ENCODE measurements at regions not wholly inside any gene's neighbourhood (a gene's known extent, or its start where the extent isn't known, plus 50 kb on each side); places are given as distances from the start of the nearest gene placed in this dataset.

DNA sequence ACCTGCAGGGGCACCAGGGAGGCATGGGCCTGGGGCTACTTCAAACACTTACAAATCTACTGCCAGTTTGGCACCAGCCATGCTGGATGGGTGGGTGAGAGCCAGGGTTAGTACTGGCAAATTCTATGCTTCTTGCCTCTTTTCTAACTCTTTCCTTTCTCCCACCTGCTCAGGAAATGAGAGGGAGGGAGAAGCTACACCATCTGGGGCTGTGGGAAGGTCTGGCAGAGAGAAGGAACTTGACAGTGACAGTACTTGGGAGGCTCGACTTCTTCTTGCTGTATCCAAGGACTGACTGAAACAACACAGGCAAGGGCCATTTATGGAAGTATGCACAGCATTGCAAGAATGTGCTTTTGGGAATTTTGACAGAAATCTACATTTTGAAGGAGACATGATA is 149.6 kb upstream of the DYRK2 start:
- Histone ChIP-seq H2BK5ac (ENCODE audit: low read depth, low read length, poor library complexity, severe bottlenecking) (no peak overlapping the region), H3K4me3 (ENCODE audit: insufficient read depth, low read depth, low read length) (no peak overlapping the region), H2AFZ (replicated peaks; ENCODE audit: low read length, poor library complexity) (no peak overlapping the region), H3K9me3 (ENCODE audit: control insufficient read depth, insufficient read depth, low read length) (no peaks in the 10 kb centered on the region), H3K4me1 (ENCODE audit: control insufficient read depth, insufficient read depth, low read length) (no peaks in the 10 kb centered on the region), H4K91ac (ENCODE audit: insufficient read depth, low read depth, low read length) (no peak overlapping the region), H3K36me3 (ENCODE audit: control insufficient read depth, insufficient read depth, low read length) (no peaks in the 10 kb centered on the region), H2AK5ac (ENCODE audit: low read depth, low read length) (no peak overlapping the region), H3K4ac (ENCODE audit: low read depth, low read length) (no peak overlapping the region), H4K8ac (ENCODE audit: low read depth in 2 of 2, low read length in 2 of 2) (no peak overlapping the region), H2BK120ac (ENCODE audit: low read depth, low read length) (no peak overlapping the region), H3K9ac (ENCODE audit: low read depth, low read length) (no peak overlapping the region), H3K23ac (ENCODE audit: low read depth, low read length) (no peak overlapping the region), H3K4me2 (ENCODE audit: low read depth, low read length) (no peak overlapping the region), H4K5ac (ENCODE audit: low read depth, low read length) (no peak overlapping the region), H3K79me1 (ENCODE audit: low read depth in 1 of 2, low read length in 2 of 2) (no peaks in the 10 kb centered on the region), H4K20me1 (ENCODE audit: insufficient read depth, low read length) (no peaks in the 10 kb centered on the region), H3K14ac (replicated peaks; ENCODE audit: low read depth, low read length) (no peak overlapping the region), H2AK9ac (replicated peaks; ENCODE audit: low read depth, low read length, poor library complexity) (no peak overlapping the region), H2BK20ac (ENCODE audit: low read depth, low read length) (no peak overlapping the region), H2BK15ac (ENCODE audit: low read depth, low read length) (no peak overlapping the region), H3K56ac (ENCODE audit: extremely low read depth, insufficient read depth, low read length) (no peak overlapping the region), H3K27ac (ENCODE audit: insufficient read depth, low read length) (no peak overlapping the region), H3K9me1 (ENCODE audit: insufficient read depth, low read length) (no peaks in the 10 kb centered on the region), H3K18ac (ENCODE audit: low read depth, low read length) (no peak overlapping the region), H3K27me3 (ENCODE audit: control insufficient read depth, insufficient read depth, low read length) (peaks cover 5% of the 10 kb centered on the region)
- POLR2A ChIA-PET (ENCODE audit: unreplicated experiment) = no interaction called here
- CTCF ChIA-PET = no interaction called here
- no peak for TF ChIP-seq USF2 (IDR thresholded peaks at IDR 0.05; ENCODE audit: low read depth, low read length)
- no peak for TF ChIP-seq RAD21 (IDR thresholded peaks at IDR 0.05; ENCODE audit: low read length)
- TF ChIP-seq BHLHE40 (IDR thresholded peaks at IDR 0.05; ENCODE audit: low read depth, low read length) = no peak
- no peak for TF ChIP-seq NFE2L2 (IDR thresholded peaks at IDR 0.05; ENCODE audit: low read depth, low read length)
- TF ChIP-seq, protein P1, sequence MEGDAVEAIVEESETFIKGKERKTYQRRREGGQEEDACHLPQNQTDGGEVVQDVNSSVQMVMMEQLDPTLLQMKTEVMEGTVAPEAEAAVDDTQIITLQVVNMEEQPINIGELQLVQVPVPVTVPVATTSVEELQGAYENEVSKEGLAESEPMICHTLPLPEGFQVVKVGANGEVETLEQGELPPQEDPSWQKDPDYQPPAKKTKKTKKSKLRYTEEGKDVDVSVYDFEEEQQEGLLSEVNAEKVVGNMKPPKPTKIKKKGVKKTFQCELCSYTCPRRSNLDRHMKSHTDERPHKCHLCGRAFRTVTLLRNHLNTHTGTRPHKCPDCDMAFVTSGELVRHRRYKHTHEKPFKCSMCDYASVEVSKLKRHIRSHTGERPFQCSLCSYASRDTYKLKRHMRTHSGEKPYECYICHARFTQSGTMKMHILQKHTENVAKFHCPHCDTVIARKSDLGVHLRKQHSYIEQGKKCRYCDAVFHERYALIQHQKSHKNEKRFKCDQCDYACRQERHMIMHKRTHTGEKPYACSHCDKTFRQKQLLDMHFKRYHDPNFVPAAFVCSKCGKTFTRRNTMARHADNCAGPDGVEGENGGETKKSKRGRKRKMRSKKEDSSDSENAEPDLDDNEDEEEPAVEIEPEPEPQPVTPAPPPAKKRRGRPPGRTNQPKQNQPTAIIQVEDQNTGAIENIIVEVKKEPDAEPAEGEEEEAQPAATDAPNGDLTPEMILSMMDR (conservative IDR thresholded peaks at IDR 0.05; ENCODE audit: low read depth, low read length) = no peak
- no peak for TF ChIP-seq RCOR1 (IDR thresholded peaks at IDR 0.05; ENCODE audit: insufficient replicate concordance, low read length)
- TF ChIP-seq, protein P2, sequence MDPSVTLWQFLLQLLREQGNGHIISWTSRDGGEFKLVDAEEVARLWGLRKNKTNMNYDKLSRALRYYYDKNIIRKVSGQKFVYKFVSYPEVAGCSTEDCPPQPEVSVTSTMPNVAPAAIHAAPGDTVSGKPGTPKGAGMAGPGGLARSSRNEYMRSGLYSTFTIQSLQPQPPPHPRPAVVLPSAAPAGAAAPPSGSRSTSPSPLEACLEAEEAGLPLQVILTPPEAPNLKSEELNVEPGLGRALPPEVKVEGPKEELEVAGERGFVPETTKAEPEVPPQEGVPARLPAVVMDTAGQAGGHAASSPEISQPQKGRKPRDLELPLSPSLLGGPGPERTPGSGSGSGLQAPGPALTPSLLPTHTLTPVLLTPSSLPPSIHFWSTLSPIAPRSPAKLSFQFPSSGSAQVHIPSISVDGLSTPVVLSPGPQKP (IDR thresholded peaks at IDR 0.05; ENCODE audit: borderline replicate concordance, low read depth, low read length) = no peak
- TF ChIP-seq CHD1 (IDR thresholded peaks at IDR 0.05; ENCODE audit: low read depth, low read length) = no peak
- no peak for TF ChIP-seq MAZ (IDR thresholded peaks at IDR 0.05; ENCODE audit: borderline replicate concordance, low read depth, low read length)
- intact Hi-C loops (cut with micrococcal nuclease) (no loop called here), dilution Hi-C loops (cut with HindIII; ENCODE audit: low sequenced_read_pairs, unreplicated experiment) (no loop called here), in situ Hi-C loops (cut with MboI; ENCODE audit: low sequenced_read_pairs) (no loop called here)
- DNase-seq (no peak), ATAC-seq (ENCODE audit: low read depth) (no peak)
- WGBS, 2 experiments (ENCODE audit: extremely low coverage in 2 of 2, insufficient read length in 1 of 2) = no CpG with 5 or more reads among the region's 1 CpG
- BruUV-seq (replicated peaks) = no TSS peak
